ENCODE measurements at regions not wholly inside any gene's neighbourhood (a gene's known extent, or its start where the extent isn't known, plus 50 kb on each side); places are given as distances from the start of the nearest gene placed in this dataset.

DNA sequence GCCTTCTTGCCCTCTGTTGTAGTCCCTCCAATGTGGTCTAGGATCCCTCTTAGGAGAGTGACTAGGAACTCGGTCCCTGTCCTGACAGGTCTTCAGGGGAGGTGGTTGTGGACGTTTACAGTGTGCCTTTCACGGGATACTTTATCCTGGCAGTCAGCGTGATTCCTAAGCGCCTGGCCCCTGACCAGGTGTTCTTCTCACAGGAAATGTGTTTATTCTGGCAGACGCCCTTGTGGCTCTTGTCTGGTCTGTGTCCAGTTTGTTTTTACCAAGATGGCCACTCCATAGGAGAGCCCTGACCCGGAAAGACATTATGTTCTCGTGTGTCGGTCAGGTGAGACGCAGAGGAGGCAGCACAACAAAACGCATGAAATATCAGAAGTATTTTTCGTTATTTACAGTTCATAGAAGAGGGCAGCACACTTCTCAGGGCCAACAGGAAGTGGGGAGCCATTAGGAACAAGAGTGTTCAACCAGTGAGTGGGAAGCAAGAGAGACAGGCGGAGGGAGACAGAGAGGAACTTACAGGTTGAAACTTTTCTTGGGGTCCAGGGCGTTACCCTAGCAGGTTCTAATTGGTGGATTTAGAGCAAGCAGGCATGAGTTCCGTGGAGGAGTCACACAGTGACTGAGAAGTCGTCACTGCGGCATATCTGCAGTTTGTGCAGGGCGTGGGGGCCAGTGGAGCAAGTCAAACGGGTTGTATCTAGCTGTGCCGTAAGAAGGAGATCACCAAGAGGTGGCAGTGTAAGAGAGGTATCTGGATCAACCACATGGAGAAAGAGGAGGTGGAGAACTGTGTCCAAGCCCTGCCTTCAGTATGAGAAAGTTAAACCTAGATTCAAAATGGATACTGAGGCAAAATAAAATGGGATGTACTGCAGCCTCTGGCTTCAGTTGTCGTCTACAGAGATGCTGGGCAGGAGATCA, 412.9 kb downstream of the ZSWIM6 start:
- TF ChIP-seq CTCF (IDR thresholded peaks at IDR 0.05; ENCODE audit: extremely low read depth in 1 of 2, insufficient read depth in 1 of 2, low read depth in 1 of 2, low read length in 2 of 2) (no peak), POLR2A (IDR thresholded peaks at IDR 0.05; ENCODE audit: low read depth, low read length) (no peak)
